Stimulated activated CD8-positive, alpha-beta memory T cell treated with anti-CD3 and anti-CD28 coated beads, Interleukin-12 subunit alpha, Interleukin-12 subunit beta, amount 100 ng/mL, for 24 hours (primary cell): ENCODE measurements at regions not wholly inside any gene's neighbourhood (a gene's known extent, or its start where the extent isn't known, plus 50 kb on each side); places are given as distances from the start of the nearest gene placed in this dataset.

Experiments
- DNase-seq: peaks from one replicate; pipeline ENCODE4 v3.0.0-alpha.2; 2020; ENCODE audit errors: extremely low read depth

GRCh38 chr3:10762611-10763247 lies 53.3 kb upstream of the SLC6A11 start:
- no peak for DNase-seq

DNA sequence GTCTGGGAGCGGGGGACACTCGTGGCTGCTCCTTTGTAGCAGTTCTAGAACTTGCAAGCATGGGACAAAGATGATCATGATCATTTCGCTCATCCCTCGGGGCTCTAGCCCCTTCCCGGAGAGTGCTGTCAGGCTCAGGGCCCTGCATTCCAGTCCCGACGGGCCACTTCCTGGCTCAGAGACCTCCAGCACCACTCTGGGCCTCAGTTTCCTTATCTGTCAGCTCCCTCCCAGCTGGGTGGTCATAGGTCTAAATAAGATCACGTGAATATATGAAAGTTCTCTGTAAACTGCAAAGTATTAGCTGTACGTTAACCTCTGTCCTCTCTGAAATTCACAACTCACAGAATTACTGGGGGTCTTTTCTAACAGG lies 52.8 kb upstream of the SLC6A11 start:
- no peak for DNase-seq

- DNase-seq: no peak
These were observed 52.2 kb upstream of the SLC6A11 start for GRCh38 chr3:10763817-10764258.

- no peak for DNase-seq
These were observed 51.6 kb upstream of the SLC6A11 start for GRCh38 chr3:10764259-10765051.

GRCh38 chr3:10766049-10766705 lies 49.9 kb upstream of the SLC6A11 start:
- DNase-seq: no peak
